ENCODE measurements at regions not wholly inside any gene's neighbourhood (a gene's known extent, or its start where the extent isn't known, plus 50 kb on each side); places are given as distances from the start of the nearest gene placed in this dataset.

DNA sequence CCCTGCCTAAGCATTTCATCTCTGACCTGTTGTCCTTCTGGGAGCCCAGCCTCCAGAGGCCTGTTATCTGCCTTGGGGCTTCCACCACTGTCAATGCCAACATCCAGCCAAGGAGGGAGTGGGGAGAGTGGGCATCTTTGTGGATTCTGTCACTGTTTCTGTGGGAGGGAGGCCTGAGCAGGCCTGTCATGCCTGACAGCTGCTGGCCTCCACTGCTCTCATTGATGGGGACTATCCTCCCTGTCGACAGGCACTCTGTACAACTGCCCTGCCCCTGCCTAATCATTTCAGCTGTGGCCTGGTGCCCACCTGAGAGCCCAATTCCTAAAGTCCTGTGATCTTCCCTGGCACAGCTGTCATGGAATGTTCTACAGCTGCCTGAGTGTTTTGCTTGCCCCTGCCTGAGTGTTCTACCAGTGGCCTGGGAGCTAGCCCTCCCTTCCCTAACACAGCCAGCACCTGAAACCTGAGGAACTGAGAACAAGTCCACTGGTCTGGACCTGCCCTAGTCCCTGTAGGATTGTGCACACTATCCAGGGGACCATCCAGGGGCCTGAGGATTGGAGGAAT is 145.3 kb downstream of the FAM83B start:
- TF ChIP-seq, protein P1, sequence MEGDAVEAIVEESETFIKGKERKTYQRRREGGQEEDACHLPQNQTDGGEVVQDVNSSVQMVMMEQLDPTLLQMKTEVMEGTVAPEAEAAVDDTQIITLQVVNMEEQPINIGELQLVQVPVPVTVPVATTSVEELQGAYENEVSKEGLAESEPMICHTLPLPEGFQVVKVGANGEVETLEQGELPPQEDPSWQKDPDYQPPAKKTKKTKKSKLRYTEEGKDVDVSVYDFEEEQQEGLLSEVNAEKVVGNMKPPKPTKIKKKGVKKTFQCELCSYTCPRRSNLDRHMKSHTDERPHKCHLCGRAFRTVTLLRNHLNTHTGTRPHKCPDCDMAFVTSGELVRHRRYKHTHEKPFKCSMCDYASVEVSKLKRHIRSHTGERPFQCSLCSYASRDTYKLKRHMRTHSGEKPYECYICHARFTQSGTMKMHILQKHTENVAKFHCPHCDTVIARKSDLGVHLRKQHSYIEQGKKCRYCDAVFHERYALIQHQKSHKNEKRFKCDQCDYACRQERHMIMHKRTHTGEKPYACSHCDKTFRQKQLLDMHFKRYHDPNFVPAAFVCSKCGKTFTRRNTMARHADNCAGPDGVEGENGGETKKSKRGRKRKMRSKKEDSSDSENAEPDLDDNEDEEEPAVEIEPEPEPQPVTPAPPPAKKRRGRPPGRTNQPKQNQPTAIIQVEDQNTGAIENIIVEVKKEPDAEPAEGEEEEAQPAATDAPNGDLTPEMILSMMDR (conservative IDR thresholded peaks at IDR 0.05; ENCODE audit: low read depth, low read length): no peak
- TF ChIP-seq EZH2 (IDR thresholded peaks at IDR 0.05; ENCODE audit: low read length, unreplicated experiment) (no peak), EZH2phosphoT487 (IDR thresholded peaks at IDR 0.05; ENCODE audit: borderline replicate concordance, low read length) (no peak)

All from PC-3 (cell line).